ENCODE measurements at regions not wholly inside any gene's neighbourhood (a gene's known extent, or its start where the extent isn't known, plus 50 kb on each side); places are given as distances from the start of the nearest gene placed in this dataset.

GRCh38 chr15:95840855-95841254, 489.6 kb upstream of the NR2F2 start:
- H3K27ac ChIP-seq (ENCODE audit: low read depth, low read length, severe bottlenecking) = no peak overlapping the region
- WGBS, 2 experiments (ENCODE audit: insufficient coverage in 2 of 2) = 93 to 95% methylated on average over 1 to 4 of the region's 6 CpGs
- no peak overlapping the region for H3K4me3 ChIP-seq (ENCODE audit: extremely low read depth, insufficient read depth, low read length, poor library complexity, severe bottlenecking)
- H3K36me3 ChIP-seq (ENCODE audit: control insufficient read depth, insufficient read depth, low read length) = no peaks in the 10 kb centered on the region
- no peaks in the 10 kb centered on the region for H3K9me3 ChIP-seq (ENCODE audit: control insufficient read depth, low read length)
- no peaks in the 10 kb centered on the region for H3K4me1 ChIP-seq (ENCODE audit: control insufficient read depth, insufficient read depth, low read length, poor library complexity, severe bottlenecking)

- H3K4me1 ChIP-seq (ENCODE audit: control insufficient read depth, insufficient read depth, low read length, poor library complexity, severe bottlenecking) = no peaks in the 10 kb centered on the region
- H3K9me3 ChIP-seq (ENCODE audit: control insufficient read depth, low read length) = no peaks in the 10 kb centered on the region
- 94 to 98% methylated on average over 3 to 6 of the region's 6 CpGs for WGBS, 2 experiments (ENCODE audit: insufficient coverage in 2 of 2)
- H3K27ac ChIP-seq (ENCODE audit: low read depth, low read length, severe bottlenecking) = peak overlapping the region; percentile 65
- H3K4me3 ChIP-seq (ENCODE audit: extremely low read depth, insufficient read depth, low read length, poor library complexity, severe bottlenecking) = no peak overlapping the region
- H3K36me3 ChIP-seq (ENCODE audit: control insufficient read depth, insufficient read depth, low read length) = no peaks in the 10 kb centered on the region
These were observed 487.9 kb upstream of the NR2F2 start for GRCh38 chr15:95842576-95842975.

- no peaks in the 10 kb centered on the region for H3K9me3 ChIP-seq (ENCODE audit: control insufficient read depth, low read length)
- H3K4me3 ChIP-seq (ENCODE audit: extremely low read depth, insufficient read depth, low read length, poor library complexity, severe bottlenecking) = no peak overlapping the region
- no peaks in the 10 kb centered on the region for H3K4me1 ChIP-seq (ENCODE audit: control insufficient read depth, insufficient read depth, low read length, poor library complexity, severe bottlenecking)
- 79% methylated on average over 3 of the region's 5 CpGs for WGBS, 2 experiments (ENCODE audit: insufficient coverage in 2 of 2)
- H3K36me3 ChIP-seq (ENCODE audit: control insufficient read depth, insufficient read depth, low read length) = no peaks in the 10 kb centered on the region
- H3K27ac ChIP-seq (ENCODE audit: low read depth, low read length, severe bottlenecking) = peak overlapping the region; percentile 65
These were observed 487.1 kb upstream of the NR2F2 start for GRCh38 chr15:95843241-95843910.

GRCh38 chr15:95845862-95846515, 484.5 kb upstream of the NR2F2 start:
- Histone ChIP-seq H3K36me3 (ENCODE audit: control insufficient read depth, insufficient read depth, low read length) (no peaks in the 10 kb centered on the region), H3K27ac (ENCODE audit: low read depth, low read length, severe bottlenecking) (peak overlapping the region; percentile 47), H3K4me1 (ENCODE audit: control insufficient read depth, insufficient read depth, low read length, poor library complexity, severe bottlenecking) (no peaks in the 10 kb centered on the region), H3K4me3 (ENCODE audit: extremely low read depth, insufficient read depth, low read length, poor library complexity, severe bottlenecking) (no peak overlapping the region), H3K9me3 (ENCODE audit: control insufficient read depth, low read length) (no peaks in the 10 kb centered on the region)
- 75 to 79% methylated on average over 9 of the region's 13 CpGs for WGBS, 2 experiments (ENCODE audit: insufficient coverage in 2 of 2)

GRCh38 chr15:95848126-95848525, 482.4 kb upstream of the NR2F2 start:
- H3K9me3 ChIP-seq (ENCODE audit: control insufficient read depth, low read length) = no peaks in the 10 kb centered on the region
- no peaks in the 10 kb centered on the region for H3K4me1 ChIP-seq (ENCODE audit: control insufficient read depth, insufficient read depth, low read length, poor library complexity, severe bottlenecking)
- no peaks in the 10 kb centered on the region for H3K36me3 ChIP-seq (ENCODE audit: control insufficient read depth, insufficient read depth, low read length)
- WGBS, 2 experiments (ENCODE audit: insufficient coverage in 2 of 2) = 80 to 100% methylated on average over 1 of the region's 1 CpG
- no peak overlapping the region for H3K27ac ChIP-seq (ENCODE audit: low read depth, low read length, severe bottlenecking)
- H3K4me3 ChIP-seq (ENCODE audit: extremely low read depth, insufficient read depth, low read length, poor library complexity, severe bottlenecking) = no peak overlapping the region

- no peak overlapping the region for H3K27ac ChIP-seq (ENCODE audit: low read depth, low read length, severe bottlenecking)
- no peaks in the 10 kb centered on the region for H3K4me1 ChIP-seq (ENCODE audit: control insufficient read depth, insufficient read depth, low read length, poor library complexity, severe bottlenecking)
- no peak overlapping the region for H3K4me3 ChIP-seq (ENCODE audit: extremely low read depth, insufficient read depth, low read length, poor library complexity, severe bottlenecking)
- WGBS, 2 experiments (ENCODE audit: insufficient coverage in 2 of 2) = 86% methylated on average over 1 of the region's 2 CpGs; no CpG with 5 or more reads in 1 of the 2 experiments
- no peaks in the 10 kb centered on the region for H3K36me3 ChIP-seq (ENCODE audit: control insufficient read depth, insufficient read depth, low read length)
- no peaks in the 10 kb centered on the region for H3K9me3 ChIP-seq (ENCODE audit: control insufficient read depth, low read length)
These were observed 479.7 kb upstream of the NR2F2 start for GRCh38 chr15:95850837-95851236.

- H3K4me1 ChIP-seq (ENCODE audit: control insufficient read depth, insufficient read depth, low read length, poor library complexity, severe bottlenecking) = no peaks in the 10 kb centered on the region
- no peak overlapping the region for H3K4me3 ChIP-seq (ENCODE audit: extremely low read depth, insufficient read depth, low read length, poor library complexity, severe bottlenecking)
- no peaks in the 10 kb centered on the region for H3K36me3 ChIP-seq (ENCODE audit: control insufficient read depth, insufficient read depth, low read length)
- no peaks in the 10 kb centered on the region for H3K9me3 ChIP-seq (ENCODE audit: control insufficient read depth, low read length)
- no peak overlapping the region for H3K27ac ChIP-seq (ENCODE audit: low read depth, low read length, severe bottlenecking)
These were observed 477.1 kb upstream of the NR2F2 start for GRCh38 chr15:95853350-95853749.

- H3K4me1 ChIP-seq (ENCODE audit: control insufficient read depth, insufficient read depth, low read length, poor library complexity, severe bottlenecking) = no peaks in the 10 kb centered on the region
- H3K27ac ChIP-seq (ENCODE audit: low read depth, low read length, severe bottlenecking) = no peak overlapping the region
- no peak overlapping the region for H3K4me3 ChIP-seq (ENCODE audit: extremely low read depth, insufficient read depth, low read length, poor library complexity, severe bottlenecking)
- H3K36me3 ChIP-seq (ENCODE audit: control insufficient read depth, insufficient read depth, low read length) = no peaks in the 10 kb centered on the region
- 69 to 80% methylated on average over 4 of the region's 4 CpGs for WGBS, 2 experiments (ENCODE audit: insufficient coverage in 2 of 2)
- H3K9me3 ChIP-seq (ENCODE audit: control insufficient read depth, low read length) = no peaks in the 10 kb centered on the region
These were observed 473.3 kb upstream of the NR2F2 start for GRCh38 chr15:95857124-95857757.

GRCh38 chr15:95857758-95858157, 472.7 kb upstream of the NR2F2 start:
- no peaks in the 10 kb centered on the region for H3K9me3 ChIP-seq (ENCODE audit: control insufficient read depth, low read length)
- no peak overlapping the region for H3K4me3 ChIP-seq (ENCODE audit: extremely low read depth, insufficient read depth, low read length, poor library complexity, severe bottlenecking)
- no peak overlapping the region for H3K27ac ChIP-seq (ENCODE audit: low read depth, low read length, severe bottlenecking)
- no peaks in the 10 kb centered on the region for H3K4me1 ChIP-seq (ENCODE audit: control insufficient read depth, insufficient read depth, low read length, poor library complexity, severe bottlenecking)
- H3K36me3 ChIP-seq (ENCODE audit: control insufficient read depth, insufficient read depth, low read length) = no peaks in the 10 kb centered on the region

- H3K9me3 ChIP-seq (ENCODE audit: control insufficient read depth, low read length) = no peaks in the 10 kb centered on the region
- H3K4me1 ChIP-seq (ENCODE audit: control insufficient read depth, insufficient read depth, low read length, poor library complexity, severe bottlenecking) = no peaks in the 10 kb centered on the region
- no peak overlapping the region for H3K4me3 ChIP-seq (ENCODE audit: extremely low read depth, insufficient read depth, low read length, poor library complexity, severe bottlenecking)
- H3K36me3 ChIP-seq (ENCODE audit: control insufficient read depth, insufficient read depth, low read length) = no peaks in the 10 kb centered on the region
- H3K27ac ChIP-seq (ENCODE audit: low read depth, low read length, severe bottlenecking) = no peak overlapping the region
- no CpG with 5 or more reads among the region's 1 CpG for WGBS, 2 experiments (ENCODE audit: insufficient coverage in 2 of 2)
These were observed 470.1 kb upstream of the NR2F2 start for GRCh38 chr15:95860406-95860805.

GRCh38 chr15:95864467-95864886, 466.0 kb upstream of the NR2F2 start:
- Histone ChIP-seq H3K9me3 (ENCODE audit: control insufficient read depth, low read length) (no peaks in the 10 kb centered on the region), H3K27ac (ENCODE audit: low read depth, low read length, severe bottlenecking) (no peak overlapping the region), H3K36me3 (ENCODE audit: control insufficient read depth, insufficient read depth, low read length) (no peaks in the 10 kb centered on the region), H3K4me1 (ENCODE audit: control insufficient read depth, insufficient read depth, low read length, poor library complexity, severe bottlenecking) (no peaks in the 10 kb centered on the region), H3K4me3 (ENCODE audit: extremely low read depth, insufficient read depth, low read length, poor library complexity, severe bottlenecking) (no peak overlapping the region)
- WGBS, 2 experiments (ENCODE audit: insufficient coverage in 2 of 2) = 93 to 100% methylated on average over 1 to 3 of the region's 3 CpGs
